AG09319 (cell line): ENCODE measurements at regions not wholly inside any gene's neighbourhood (a gene's known extent, or its start where the extent isn't known, plus 50 kb on each side); places are given as distances from the start of the nearest gene placed in this dataset.

Source experiments
- DNase-seq: peaks from one replicate; pipeline ENCODE4 v3.0.0-alpha.2; 2010; ENCODE audit warnings: low read depth; ENCODE audit errors: extremely low read depth
- CTCF ChIP-seq: IDR thresholded peaks from 2 replicates; pipeline ENCODE4 v1.5.1; 2011; ENCODE audit warnings: low read depth, mild to moderate bottlenecking, inconsistent platforms, low read length, moderate library complexity

GRCh38 chr1:219993554-219994433, 52.5 kb downstream of the EPRS1 start:
- TF ChIP-seq CTCF = no peak
- no peak for DNase-seq

GRCh38 chr1:219991919-219992318, 54.4 kb downstream of the EPRS1 start:
- no peak for TF ChIP-seq CTCF
- no peak for DNase-seq

GRCh38 chr1:219991511-219991810, 54.8 kb downstream of the EPRS1 start:
- TF ChIP-seq CTCF = no peak

GRCh38 chr1:219990782-219991510, 55.4 kb downstream of the EPRS1 start:
- TF ChIP-seq CTCF = peak; percentile 59
- no peak for DNase-seq

More at GRCh38 chr1:219991511-219991810, 54.8 kb downstream of the EPRS1 start:
- no peak for DNase-seq

GRCh38 chr1:219989766-219990165, 56.5 kb downstream of the EPRS1 start:
- no peak for DNase-seq
- no peak for TF ChIP-seq CTCF

- DNase-seq = no peak
- no peak for TF ChIP-seq CTCF
These were observed 57.5 kb downstream of the EPRS1 start for GRCh38 chr1:219988818-219989217.

- DNase-seq = no peak
- TF ChIP-seq CTCF = no peak
These were observed 57.9 kb downstream of the EPRS1 start for GRCh38 chr1:219988387-219988786.
